Effector CD8-positive, alpha-beta T cell (primary cell): ENCODE measurements at regions not wholly inside any gene's neighbourhood (a gene's known extent, or its start where the extent isn't known, plus 50 kb on each side); places are given as distances from the start of the nearest gene placed in this dataset.
"Not testable (repeated sequence)": the region's sequence is repeated elsewhere in the genome, so short reads cannot be mapped to it uniquely, and the experiment has no call there.

Experiments used
- DNase-seq: peaks from one replicate; lab custom pipeline; 2025; lab: John Stamatoyannopoulos, UW

GRCh38 chr7:79953130-79953529, 181.5 kb upstream of the GNAI1 start:
- no peak for DNase-seq

GRCh38 chr7:79952399-79952798, 182.2 kb upstream of the GNAI1 start:
- no peak for DNase-seq

GRCh38 chr7:79951415-79951814, 183.2 kb upstream of the GNAI1 start:
- no peak for DNase-seq

GRCh38 chr7:79949778-79950177, 184.9 kb upstream of the GNAI1 start:
- no peak for DNase-seq

- no peak for DNase-seq
Measured at GRCh38 chr7:79936281-79936983, 198.2 kb upstream of the GNAI1 start.

GRCh38 chr7:79934727-79935126, 199.9 kb upstream of the GNAI1 start:
- DNase-seq = no peak

- no peak for DNase-seq
Measured at GRCh38 chr7:79933144-79933543, 201.5 kb upstream of the GNAI1 start.

GRCh38 chr7:79930604-79931003, 204.0 kb upstream of the GNAI1 start:
- no peak for DNase-seq

- no peak for DNase-seq
Measured at GRCh38 chr7:79927116-79927515, 207.5 kb upstream of the GNAI1 start.

- no peak for DNase-seq
Measured at GRCh38 chr7:79923953-79924352, 210.7 kb upstream of the GNAI1 start.

GRCh38 chr7:79922894-79923293, 211.7 kb upstream of the GNAI1 start:
- DNase-seq = no peak

GRCh38 chr7:79921976-79922375, 212.7 kb upstream of the GNAI1 start:
- DNase-seq = no peak

GRCh38 chr7:79918632-79919031, 216.0 kb upstream of the GNAI1 start:
- not testable (repeated sequence) for DNase-seq

- not testable (repeated sequence) for DNase-seq
Measured at GRCh38 chr7:79915346-79915745, 219.3 kb upstream of the GNAI1 start.

- no peak for DNase-seq
Measured at GRCh38 chr7:79912213-79912633, 222.4 kb upstream of the GNAI1 start.

GRCh38 chr7:79911420-79911819, 223.2 kb upstream of the GNAI1 start:
- no peak for DNase-seq

- DNase-seq = no peak
Measured at GRCh38 chr7:79909176-79909575, 225.5 kb upstream of the GNAI1 start.

- no peak for DNase-seq
Measured at GRCh38 chr7:79897166-79897565, 237.5 kb upstream of the GNAI1 start.

- DNase-seq = no peak
Measured at GRCh38 chr7:79893991-79894390, 240.6 kb upstream of the GNAI1 start.

- DNase-seq = no peak
Measured at GRCh38 chr7:79882922-79883321, 251.7 kb upstream of the GNAI1 start.

- DNase-seq = no peak
Measured at GRCh38 chr7:79880312-79880711, 254.3 kb upstream of the GNAI1 start.

GRCh38 chr7:79877874-79878465, 256.7 kb upstream of the GNAI1 start:
- no peak for DNase-seq

GRCh38 chr7:79876848-79877252, 257.8 kb upstream of the GNAI1 start:
- no peak for DNase-seq

GRCh38 chr7:79874797-79875196, 259.8 kb upstream of the GNAI1 start:
- DNase-seq = no peak
